KOPT-K1 (cell line): ENCODE measurements at regions not wholly inside any gene's neighbourhood (a gene's known extent, or its start where the extent isn't known, plus 50 kb on each side); places are given as distances from the start of the nearest gene placed in this dataset.

Experiments used
- H3K27ac ChIP-seq: fragments of 200-600 bp; sonication (generic); 2 replicates; pipeline ENCODE4 v1.5.1; 2016; ENCODE audit warnings: antibody characterized with exemption, mild to moderate bottlenecking, low read depth, low read length; ENCODE audit not compliant: poor library complexity, severe bottlenecking
- H3K36me3 ChIP-seq: fragments of 200-600 bp; sonication (generic); 2 replicates; pipeline ENCODE4 v1.5.1; 2017; ENCODE audit warnings: antibody characterized with exemption, mild to moderate bottlenecking, low read length, moderate library complexity; ENCODE audit not compliant: insufficient read depth
- H3K9me3 ChIP-seq: fragments of 200-600 bp; sonication (generic); 2 replicates; pipeline ENCODE4 v1.5.1; 2017; ENCODE audit warnings: antibody characterized with exemption, low read length, mild to moderate bottlenecking; ENCODE audit not compliant: insufficient read depth, poor library complexity, severe bottlenecking

GRCh38 chr14:98130691-98131090 is 1141.3 kb downstream of the BCL11B start:
- H3K9me3 ChIP-seq: peaks cover 2% of the 10 kb centered on the region

GRCh38 chr14:98131406-98131805 is 1140.6 kb downstream of the BCL11B start:
- peaks cover 96% of the 10 kb centered on the region for H3K36me3 ChIP-seq
- peak overlapping the region; percentile 19 for H3K27ac ChIP-seq
- no peaks in the 10 kb centered on the region for H3K9me3 ChIP-seq

More at GRCh38 chr14:98130691-98131090, 1141.3 kb downstream of the BCL11B start:
- Histone ChIP-seq H3K36me3 (peaks cover 96% of the 10 kb centered on the region), H3K27ac (no peak overlapping the region)

GRCh38 chr14:98133806-98134205 is 1138.2 kb downstream of the BCL11B start:
- no peak overlapping the region for H3K27ac ChIP-seq
- no peaks in the 10 kb centered on the region for H3K9me3 ChIP-seq
- peaks cover 77% of the 10 kb centered on the region for H3K36me3 ChIP-seq

GRCh38 chr14:98136012-98136789 is 1135.8 kb downstream of the BCL11B start:
- Histone ChIP-seq H3K9me3 (no peaks in the 10 kb centered on the region), H3K27ac (peak overlapping the region; percentile 93), H3K36me3 (peaks cover 66% of the 10 kb centered on the region)

- Histone ChIP-seq H3K27ac (peak overlapping the region; percentile 93), H3K36me3 (peaks cover 54% of the 10 kb centered on the region), H3K9me3 (no peaks in the 10 kb centered on the region)
These were observed 1134.6 kb downstream of the BCL11B start for GRCh38 chr14:98137131-98138025.

GRCh38 chr14:98138666-98139065 is 1133.3 kb downstream of the BCL11B start:
- Histone ChIP-seq H3K9me3 (no peaks in the 10 kb centered on the region), H3K27ac (peak overlapping the region; percentile 93), H3K36me3 (peaks cover 52% of the 10 kb centered on the region)

- H3K9me3 ChIP-seq: no peaks in the 10 kb centered on the region
- H3K36me3 ChIP-seq: peaks cover 49% of the 10 kb centered on the region
- H3K27ac ChIP-seq: peak overlapping the region; percentile 93
These were observed 1131.0 kb downstream of the BCL11B start for GRCh38 chr14:98140862-98141530.

GRCh38 chr14:98143566-98143965 is 1128.4 kb downstream of the BCL11B start:
- Histone ChIP-seq H3K9me3 (no peaks in the 10 kb centered on the region), H3K36me3 (peaks cover 65% of the 10 kb centered on the region), H3K27ac (peak overlapping the region; percentile 93)

GRCh38 chr14:98144964-98145363 is 1127.0 kb downstream of the BCL11B start:
- Histone ChIP-seq H3K9me3 (peaks cover under 1% of the 10 kb centered on the region), H3K27ac (peak overlapping the region; percentile 93), H3K36me3 (peaks cover 68% of the 10 kb centered on the region)

- Histone ChIP-seq H3K27ac (peak overlapping the region; percentile 93), H3K36me3 (peaks cover 80% of the 10 kb centered on the region), H3K9me3 (peaks cover 14% of the 10 kb centered on the region)
These were observed 1125.6 kb downstream of the BCL11B start for GRCh38 chr14:98146416-98146815.

- Histone ChIP-seq H3K36me3 (peaks cover 84% of the 10 kb centered on the region), H3K27ac (peak overlapping the region; percentile 19), H3K9me3 (peaks cover 15% of the 10 kb centered on the region)
These were observed 1117.7 kb downstream of the BCL11B start for GRCh38 chr14:98154254-98154653.

- Histone ChIP-seq H3K9me3 (peaks cover 1% of the 10 kb centered on the region), H3K36me3 (peaks cover 81% of the 10 kb centered on the region), H3K27ac (peak overlapping the region; percentile 70)
These were observed 1115.6 kb downstream of the BCL11B start for GRCh38 chr14:98156411-98156810.

GRCh38 chr14:98160901-98161300 is 1111.1 kb downstream of the BCL11B start:
- Histone ChIP-seq H3K27ac (peak overlapping the region; percentile 100), H3K9me3 (no peaks in the 10 kb centered on the region), H3K36me3 (peaks cover 70% of the 10 kb centered on the region)

GRCh38 chr14:98161356-98161755 is 1110.6 kb downstream of the BCL11B start:
- Histone ChIP-seq H3K36me3 (peaks cover 65% of the 10 kb centered on the region), H3K9me3 (no peaks in the 10 kb centered on the region), H3K27ac (peak overlapping the region; percentile 100)
